ENCODE measurements at regions not wholly inside any gene's neighbourhood (a gene's known extent, or its start where the extent isn't known, plus 50 kb on each side); places are given as distances from the start of the nearest gene placed in this dataset.
"Not testable (repeated sequence)": the region's sequence is repeated elsewhere in the genome, so short reads cannot be mapped to it uniquely, and the experiment has no call there.

DNA sequence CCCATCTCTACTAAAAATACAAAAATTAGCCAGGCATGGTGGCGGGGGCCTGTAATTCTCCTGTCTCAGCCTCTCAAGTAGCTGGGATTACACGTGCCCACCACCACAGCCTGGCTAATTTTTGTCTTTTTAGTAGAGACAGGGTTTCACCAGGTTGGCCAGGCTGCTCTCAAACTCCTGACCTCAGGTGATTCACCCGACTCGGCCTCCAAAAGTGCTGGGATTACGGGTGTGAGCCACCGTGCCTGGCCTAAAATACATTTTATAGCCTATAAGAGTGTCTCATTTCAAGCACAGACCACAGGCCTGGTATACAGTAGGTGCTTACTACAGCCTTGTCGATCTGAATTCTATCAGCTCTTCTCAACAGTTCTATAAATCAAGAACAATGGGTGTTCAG is 139.5 kb upstream of the USP29 start:
- TF ChIP-seq EP300, POLR2A (IDR thresholded peaks at IDR 0.05): not testable (repeated sequence)
- TF ChIP-seq, protein P1, sequence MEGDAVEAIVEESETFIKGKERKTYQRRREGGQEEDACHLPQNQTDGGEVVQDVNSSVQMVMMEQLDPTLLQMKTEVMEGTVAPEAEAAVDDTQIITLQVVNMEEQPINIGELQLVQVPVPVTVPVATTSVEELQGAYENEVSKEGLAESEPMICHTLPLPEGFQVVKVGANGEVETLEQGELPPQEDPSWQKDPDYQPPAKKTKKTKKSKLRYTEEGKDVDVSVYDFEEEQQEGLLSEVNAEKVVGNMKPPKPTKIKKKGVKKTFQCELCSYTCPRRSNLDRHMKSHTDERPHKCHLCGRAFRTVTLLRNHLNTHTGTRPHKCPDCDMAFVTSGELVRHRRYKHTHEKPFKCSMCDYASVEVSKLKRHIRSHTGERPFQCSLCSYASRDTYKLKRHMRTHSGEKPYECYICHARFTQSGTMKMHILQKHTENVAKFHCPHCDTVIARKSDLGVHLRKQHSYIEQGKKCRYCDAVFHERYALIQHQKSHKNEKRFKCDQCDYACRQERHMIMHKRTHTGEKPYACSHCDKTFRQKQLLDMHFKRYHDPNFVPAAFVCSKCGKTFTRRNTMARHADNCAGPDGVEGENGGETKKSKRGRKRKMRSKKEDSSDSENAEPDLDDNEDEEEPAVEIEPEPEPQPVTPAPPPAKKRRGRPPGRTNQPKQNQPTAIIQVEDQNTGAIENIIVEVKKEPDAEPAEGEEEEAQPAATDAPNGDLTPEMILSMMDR (IDR thresholded peaks at IDR 0.05): not testable (repeated sequence)

All from tibial nerve (tissue), 4 donors.